ENCODE measurements at regions not wholly inside any gene's neighbourhood (a gene's known extent, or its start where the extent isn't known, plus 50 kb on each side); places are given as distances from the start of the nearest gene placed in this dataset.

- no TSS peak for BruUV-seq (replicated peaks)
- CTCF ChIA-PET: no interaction called here
- Mint-ChIP-seq H3K36me3 (ENCODE audit: insufficient read depth, unreplicated experiment) (no peaks in the 10 kb centered on the region), H3K27me3 (ENCODE audit: unreplicated experiment) (peaks cover 53% of the 10 kb centered on the region), H3K9me3 (ENCODE audit: low read depth, unreplicated experiment) (no peaks in the 10 kb centered on the region), H3K27ac (ENCODE audit: unreplicated experiment) (no peak overlapping the region), H3K4me3 (ENCODE audit: low read depth, unreplicated experiment) (no peak overlapping the region), H3K4me1 (ENCODE audit: low read depth, unreplicated experiment) (no peaks in the 10 kb centered on the region)
- no peak for TF ChIP-seq CTCF (IDR thresholded peaks at IDR 0.05; ENCODE audit: unreplicated experiment)
- DNase-seq: no peak
- intact Hi-C loops (cut with micrococcal nuclease; ENCODE audit: unreplicated experiment): no loop called here
Measured at GRCh38 chr21:36606287-36606982, 92.5 kb upstream of the SIM2 start.

- Mint-ChIP-seq H3K27me3 (ENCODE audit: unreplicated experiment) (peaks cover 58% of the 10 kb centered on the region), H3K27ac (ENCODE audit: unreplicated experiment) (no peak overlapping the region), H3K9me3 (ENCODE audit: low read depth, unreplicated experiment) (no peaks in the 10 kb centered on the region), H3K4me3 (ENCODE audit: low read depth, unreplicated experiment) (no peak overlapping the region), H3K36me3 (ENCODE audit: insufficient read depth, unreplicated experiment) (no peaks in the 10 kb centered on the region), H3K4me1 (ENCODE audit: low read depth, unreplicated experiment) (no peaks in the 10 kb centered on the region)
- CTCF ChIA-PET: no interaction called here
- DNase-seq: no peak
- intact Hi-C loops (cut with micrococcal nuclease; ENCODE audit: unreplicated experiment): no loop called here
- no TSS peak for BruUV-seq (replicated peaks)
- TF ChIP-seq CTCF (IDR thresholded peaks at IDR 0.05; ENCODE audit: unreplicated experiment): no peak
Measured at GRCh38 chr21:36606983-36607325, 92.0 kb upstream of the SIM2 start.

GRCh38 chr21:36608041-36608896 lies 90.6 kb upstream of the SIM2 start:
- CTCF ChIA-PET: no interaction called here
- intact Hi-C loops (cut with micrococcal nuclease; ENCODE audit: unreplicated experiment): no loop called here
- TF ChIP-seq CTCF (IDR thresholded peaks at IDR 0.05; ENCODE audit: unreplicated experiment): no peak
- H3K4me1 Mint-ChIP-seq (ENCODE audit: low read depth, unreplicated experiment): no peaks in the 10 kb centered on the region
- H3K9me3 Mint-ChIP-seq (ENCODE audit: low read depth, unreplicated experiment): no peaks in the 10 kb centered on the region
- no peak overlapping the region for H3K27ac Mint-ChIP-seq (ENCODE audit: unreplicated experiment)
- peaks cover 66% of the 10 kb centered on the region for H3K27me3 Mint-ChIP-seq (ENCODE audit: unreplicated experiment)
- no peak for DNase-seq
- BruUV-seq (replicated peaks): no TSS peak
- no peak overlapping the region for H3K4me3 Mint-ChIP-seq (ENCODE audit: low read depth, unreplicated experiment)
- H3K36me3 Mint-ChIP-seq (ENCODE audit: insufficient read depth, unreplicated experiment): no peaks in the 10 kb centered on the region

- H3K27ac Mint-ChIP-seq (ENCODE audit: unreplicated experiment): no peak overlapping the region
- CTCF ChIA-PET: no interaction called here
- BruUV-seq (replicated peaks): no TSS peak
- intact Hi-C loops (cut with micrococcal nuclease; ENCODE audit: unreplicated experiment): no loop called here
- H3K9me3 Mint-ChIP-seq (ENCODE audit: low read depth, unreplicated experiment): no peaks in the 10 kb centered on the region
- no peak for TF ChIP-seq CTCF (IDR thresholded peaks at IDR 0.05; ENCODE audit: unreplicated experiment)
- no peak for DNase-seq
- H3K36me3 Mint-ChIP-seq (ENCODE audit: insufficient read depth, unreplicated experiment): no peaks in the 10 kb centered on the region
- no peaks in the 10 kb centered on the region for H3K4me1 Mint-ChIP-seq (ENCODE audit: low read depth, unreplicated experiment)
- H3K27me3 Mint-ChIP-seq (ENCODE audit: unreplicated experiment): peaks cover 71% of the 10 kb centered on the region
- H3K4me3 Mint-ChIP-seq (ENCODE audit: low read depth, unreplicated experiment): no peak overlapping the region
Measured at GRCh38 chr21:36608897-36609225, 90.1 kb upstream of the SIM2 start.

Measured in Calu3 (cell line).